Naive thymus-derived CD4-positive, alpha-beta T cell (primary cell): ENCODE measurements at regions not wholly inside any gene's neighbourhood (a gene's known extent, or its start where the extent isn't known, plus 50 kb on each side); places are given as distances from the start of the nearest gene placed in this dataset.

Source experiments
- ATAC-seq: fragments of 150-1000 bp; cut with Tn5 transposase; 2 replicates; pipeline ENCODE4 v1.10.0; 2021; ENCODE audit warnings: mild to moderate bottlenecking, moderate library complexity
- CTCF ChIA-PET: fragments of 350-600 bp; sonication (Branson Sonifier 250); formaldehyde crosslinking; loops from one replicate; lab custom pipeline; 2021; ENCODE audit warnings: antibody characterized with exemption; lab: Charles Lee
- POLR2A ChIA-PET: fragments of 350-600 bp; sonication (Branson Sonifier 250); formaldehyde crosslinking; loops from one replicate; lab custom pipeline; 2021; ENCODE audit warnings: antibody characterized with exemption, inconsistent platforms; lab: Charles Lee
- DNase-seq, 9 donors: peaks; one replicate each; pipeline versions ENCODE4 v3.0.0 to v3.0.0-alpha.2; 2020 to 2022; ENCODE audit warnings: mixed read lengths in 1 of 9
- H3K27ac ChIP-seq: one replicate; pipeline ENCODE4 v1.7.0; 2013; ENCODE audit warnings: mild to moderate bottlenecking, low read depth, low read length, moderate library complexity
- H3K27me3 ChIP-seq, 2 donors: one replicate each; pipeline ENCODE4 v1.7.0; 2013; ENCODE audit warnings: low read length in 2 of 2, mild to moderate bottlenecking in 2 of 2, moderate library complexity in 2 of 2; ENCODE audit not compliant: control insufficient read depth in 2 of 2, insufficient read depth in 2 of 2
- H3K36me3 ChIP-seq, 3 experiments: 1 replicate in 2 of 3; 2 replicates in 1 of 3; pipeline ENCODE4 v1.7.0; 2013; ENCODE audit warnings: low read length in 3 of 3, mild to moderate bottlenecking in 3 of 3, moderate library complexity in 1 of 3; ENCODE audit not compliant: insufficient read depth in 3 of 3, control insufficient read depth in 2 of 3
- H3K4me1 ChIP-seq, 2 donors: one replicate each; pipeline ENCODE4 v1.7.0; 2013; ENCODE audit warnings: low read length in 2 of 2, mild to moderate bottlenecking in 2 of 2, moderate library complexity in 1 of 2; ENCODE audit not compliant: control insufficient read depth in 2 of 2, insufficient read depth in 2 of 2
- H3K4me3 ChIP-seq: 2 replicates; pipeline ENCODE4 v1.7.0; 2013; ENCODE audit warnings: mild to moderate bottlenecking, low read length
- H3K9me3 ChIP-seq, 3 experiments: 1 replicate in 2 of 3; 2 replicates in 1 of 3; pipeline ENCODE4 v1.7.0; 2013; ENCODE audit warnings: low read length in 3 of 3; ENCODE audit not compliant: control insufficient read depth in 2 of 3
- H3K27ac Mint-ChIP-seq, 9 donors: one replicate each; pipeline ENCODE4 v1.8.0; 2020 to 2022; ENCODE audit warnings: mixed read lengths in 9 of 9, mild to moderate bottlenecking in 8 of 9, moderate library complexity in 5 of 9, inconsistent platforms in 2 of 9
- H3K27me3 Mint-ChIP-seq, 5 donors: one replicate each; pipeline ENCODE4 v1.8.0; 2021 to 2022; ENCODE audit warnings: mixed read lengths in 5 of 5, mild to moderate bottlenecking in 1 of 5
- H3K36me3 Mint-ChIP-seq, 5 donors: one replicate each; pipeline ENCODE4 v1.8.0; 2020 to 2022; ENCODE audit warnings: mixed read lengths in 5 of 5, mild to moderate bottlenecking in 3 of 5, inconsistent platforms in 1 of 5
- H3K4me1 Mint-ChIP-seq, 7 donors: one replicate each; pipeline ENCODE4 v1.8.0; 2020 to 2022; ENCODE audit warnings: mixed read lengths in 7 of 7, mild to moderate bottlenecking in 3 of 7, inconsistent platforms in 1 of 7
- H3K4me3 Mint-ChIP-seq, 10 donors: one replicate each; pipeline ENCODE4 v1.8.0; 2020 to 2022; ENCODE audit warnings: mild to moderate bottlenecking in 10 of 10, mixed read lengths in 10 of 10, moderate library complexity in 6 of 10, inconsistent platforms in 2 of 10
- H3K9me3 Mint-ChIP-seq, 11 donors: one replicate each; pipeline ENCODE4 v1.8.0; 2020 to 2022; ENCODE audit warnings: mixed read lengths in 11 of 11, mild to moderate bottlenecking in 4 of 11, inconsistent platforms in 1 of 11, moderate library complexity in 1 of 11
- intact Hi-C, 2 donors: fragments of 100-400 bp; cut with micrococcal nuclease; formaldehyde crosslinking; loops; one replicate each; pipeline ENCODE4 v1.15.1; 2023

- POLR2A ChIA-PET = interaction anchor here (0.5 kb wide), 1 partner anchor 1808 kb away, joined by 3 read pairs; no protein-coding TSS in a partner anchor
- ATAC-seq = no peak
- H3K4me3 ChIP-seq = no peak overlapping the region
- DNase-seq = no peak
- no peaks in the 10 kb centered on the region for H3K4me1 ChIP-seq
- no peaks in the 10 kb centered on the region for H3K9me3 ChIP-seq
- H3K27ac Mint-ChIP-seq = no peak overlapping the region
- H3K27ac ChIP-seq = no peak overlapping the region
- intact Hi-C loops = no loop called here
- H3K4me3 Mint-ChIP-seq = no peak overlapping the region
- H3K9me3 Mint-ChIP-seq = peaks cover 0 to 23% (median 6%) of the 10 kb centered on the region in 11 donors
- CTCF ChIA-PET = no interaction called here
- no peaks in the 10 kb centered on the region for H3K4me1 Mint-ChIP-seq
- H3K27me3 Mint-ChIP-seq = peaks cover 0 to 8% (median 0%) of the 10 kb centered on the region in 5 donors
- H3K36me3 ChIP-seq = no peaks in the 10 kb centered on the region
- H3K27me3 ChIP-seq = no peaks in the 10 kb centered on the region
- peaks cover 0 to 4% (median 0%) of the 10 kb centered on the region in 5 donors for H3K36me3 Mint-ChIP-seq
Measured at GRCh38 chr16:74075393-74075792, 221.2 kb upstream of the PSMD7 start.

GRCh38 chr16:74073456-74073855 is 223.2 kb upstream of the PSMD7 start:
- no peak overlapping the region for H3K27ac ChIP-seq
- H3K4me1 Mint-ChIP-seq = peaks cover 0 to 2% (median 0%) of the 10 kb centered on the region in 7 donors
- no peaks in the 10 kb centered on the region for H3K4me1 ChIP-seq
- no peaks in the 10 kb centered on the region for H3K36me3 ChIP-seq
- peaks cover 0 to 4% (median 0%) of the 10 kb centered on the region in 5 donors for H3K36me3 Mint-ChIP-seq
- H3K27ac Mint-ChIP-seq = no peak overlapping the region
- H3K27me3 ChIP-seq = no peaks in the 10 kb centered on the region
- POLR2A ChIA-PET = no interaction called here
- no peaks in the 10 kb centered on the region for H3K9me3 ChIP-seq
- H3K4me3 Mint-ChIP-seq = no peak overlapping the region
- ATAC-seq = no peak
- DNase-seq = no peak
- intact Hi-C loops = no loop called here
- no peak overlapping the region for H3K4me3 ChIP-seq
- CTCF ChIA-PET = no interaction called here
- H3K9me3 Mint-ChIP-seq = peaks cover 0 to 23% (median 6%) of the 10 kb centered on the region in 11 donors
- H3K27me3 Mint-ChIP-seq = peaks cover 0 to 13% (median 8%) of the 10 kb centered on the region in 5 donors

- intact Hi-C loops = no loop called here
Measured at GRCh38 chr16:74071996-74072535, 224.5 kb upstream of the PSMD7 start.

GRCh38 chr16:74070237-74070636 is 226.4 kb upstream of the PSMD7 start:
- ChIA-PET CTCF (no interaction called here), POLR2A (interaction anchor here (0.6 kb wide), 1 partner anchor 14 kb away, joined by 3 read pairs; no protein-coding TSS in a partner anchor)
- Mint-ChIP-seq H3K27me3 (peaks cover 0 to 19% (median 8%) of the 10 kb centered on the region in 5 donors), H3K27ac (no peak overlapping the region), H3K4me1 (peaks cover 0 to 2% (median 0%) of the 10 kb centered on the region in 7 donors), H3K4me3 (no peak overlapping the region), H3K36me3 (peaks cover 0 to 4% (median 0%) of the 10 kb centered on the region in 5 donors), H3K9me3 (peaks cover 0 to 13% (median 2%) of the 10 kb centered on the region in 11 donors)
- Histone ChIP-seq H3K9me3 (no peaks in the 10 kb centered on the region), H3K4me3 (no peak overlapping the region), H3K36me3 (no peaks in the 10 kb centered on the region), H3K27me3 (no peaks in the 10 kb centered on the region), H3K27ac (no peak overlapping the region), H3K4me1 (no peaks in the 10 kb centered on the region)
- intact Hi-C loops = no loop called here
- DNase-seq = no peak
- ATAC-seq = no peak

More at GRCh38 chr16:74071996-74072535, 224.5 kb upstream of the PSMD7 start:
- Mint-ChIP-seq H3K27ac (no peak overlapping the region), H3K4me1 (peaks cover 0 to 2% (median 0%) of the 10 kb centered on the region in 7 donors), H3K27me3 (peaks cover 4 to 15% (median 8%) of the 10 kb centered on the region in 5 donors), H3K9me3 (peaks cover 0 to 23% (median 6%) of the 10 kb centered on the region in 11 donors), H3K36me3 (peaks cover 0 to 4% (median 0%) of the 10 kb centered on the region in 5 donors), H3K4me3 (no peak overlapping the region)
- Histone ChIP-seq H3K9me3 (no peaks in the 10 kb centered on the region), H3K27ac (no peak overlapping the region), H3K27me3 (no peaks in the 10 kb centered on the region), H3K4me1 (no peaks in the 10 kb centered on the region), H3K4me3 (no peak overlapping the region), H3K36me3 (no peaks in the 10 kb centered on the region)
- ATAC-seq = no peak
- POLR2A ChIA-PET = no interaction called here
- CTCF ChIA-PET = no interaction called here
- no peak for DNase-seq

GRCh38 chr16:74064120-74064735 is 232.4 kb upstream of the PSMD7 start:
- no peak overlapping the region for H3K4me3 Mint-ChIP-seq
- peaks cover 0 to 27% (median 11%) of the 10 kb centered on the region in 5 donors for H3K27me3 Mint-ChIP-seq
- no peaks in the 10 kb centered on the region for H3K9me3 ChIP-seq
- no peaks in the 10 kb centered on the region for H3K27me3 ChIP-seq
- no peak overlapping the region for H3K27ac ChIP-seq
- ATAC-seq (no peak), DNase-seq (no peak)
- H3K4me1 ChIP-seq = no peaks in the 10 kb centered on the region
- H3K4me1 Mint-ChIP-seq = peaks cover 0 to under 1% (median 0%) of the 10 kb centered on the region in 7 donors
- no peak overlapping the region for H3K4me3 ChIP-seq
- intact Hi-C loops = no loop called here
- H3K9me3 Mint-ChIP-seq = peaks cover 0 to 10% (median under 1%) of the 10 kb centered on the region in 11 donors
- no peak overlapping the region for H3K27ac Mint-ChIP-seq
- H3K36me3 ChIP-seq = no peaks in the 10 kb centered on the region
- no peaks in the 10 kb centered on the region for H3K36me3 Mint-ChIP-seq
- POLR2A ChIA-PET = no interaction called here
- CTCF ChIA-PET = no interaction called here

GRCh38 chr16:74053826-74054225 is 242.8 kb upstream of the PSMD7 start:
- ChIA-PET CTCF (no interaction called here), POLR2A (no interaction called here)
- Histone ChIP-seq H3K27ac (no peak overlapping the region), H3K9me3 (peaks cover 0 to 6% (median 0%) of the 10 kb centered on the region in 3 experiments), H3K36me3 (no peaks in the 10 kb centered on the region), H3K4me3 (no peak overlapping the region), H3K27me3 (no peaks in the 10 kb centered on the region), H3K4me1 (no peaks in the 10 kb centered on the region)
- Mint-ChIP-seq H3K9me3 (peaks cover 4 to 35% (median 10%) of the 10 kb centered on the region in 11 donors), H3K4me1 (peaks cover 0 to 3% (median 0%) of the 10 kb centered on the region in 7 donors), H3K27ac (no peak overlapping the region), H3K36me3 (no peaks in the 10 kb centered on the region), H3K27me3 (peaks cover 0 to 17% (median 4%) of the 10 kb centered on the region in 5 donors), H3K4me3 (no peak overlapping the region)
- DNase-seq = no peak
- intact Hi-C loops = no loop called here
- no peak for ATAC-seq
